ENCODE measurements at regions not wholly inside any gene's neighbourhood (a gene's known extent, or its start where the extent isn't known, plus 50 kb on each side); places are given as distances from the start of the nearest gene placed in this dataset.
"Not testable (repeated sequence)": the region's sequence is repeated elsewhere in the genome, so short reads cannot be mapped to it uniquely, and the experiment has no call there.

- CTCF ChIA-PET, result no interaction called here
- H3K27me3 Mint-ChIP-seq (ENCODE audit: low read depth), result no peaks in the 10 kb centered on the region
Observed at GRCh38 chr10:55551603-55552002, 750.6 kb upstream of the PCDH15 start.

DNA sequence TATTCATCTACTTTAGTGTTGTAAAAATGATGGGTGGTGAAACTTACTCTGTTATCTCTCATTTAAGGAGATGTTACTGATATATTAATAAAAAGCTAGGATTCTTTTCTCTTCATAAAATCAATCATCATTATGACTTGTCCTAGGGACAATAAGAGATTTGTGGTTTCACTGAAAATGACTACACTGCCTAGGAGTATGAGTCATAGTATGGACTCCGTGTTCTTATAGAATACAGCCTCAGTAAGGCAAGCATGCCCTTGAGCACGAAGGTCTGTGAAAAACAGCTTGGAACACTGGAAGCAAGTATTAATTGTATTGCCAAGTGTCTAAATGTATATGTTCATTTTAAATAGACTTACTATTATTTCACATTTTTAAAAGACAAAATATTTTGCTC is 749.2 kb upstream of the PCDH15 start:
- no peaks in the 10 kb centered on the region for H3K36me3 Mint-ChIP-seq
- ATAC-seq (no peak), DNase-seq (ENCODE audit: low spot score) (no peak)
- H3K9me3 Mint-ChIP-seq, result no peaks in the 10 kb centered on the region
- H3K27me3 Mint-ChIP-seq (ENCODE audit: low read depth), result no peaks in the 10 kb centered on the region
- H3K4me1 Mint-ChIP-seq, result no peaks in the 10 kb centered on the region
- no peak overlapping the region for H3K27ac Mint-ChIP-seq
- TF ChIP-seq ZNF416 (CRISPR knock-in tag; IDR thresholded peaks at IDR 0.05), result no peak
- no peak for TF ChIP-seq TCF7 (CRISPR knock-in tag; IDR thresholded peaks at IDR 0.05; ENCODE audit: low read depth)
- TF ChIP-seq, protein P1, sequence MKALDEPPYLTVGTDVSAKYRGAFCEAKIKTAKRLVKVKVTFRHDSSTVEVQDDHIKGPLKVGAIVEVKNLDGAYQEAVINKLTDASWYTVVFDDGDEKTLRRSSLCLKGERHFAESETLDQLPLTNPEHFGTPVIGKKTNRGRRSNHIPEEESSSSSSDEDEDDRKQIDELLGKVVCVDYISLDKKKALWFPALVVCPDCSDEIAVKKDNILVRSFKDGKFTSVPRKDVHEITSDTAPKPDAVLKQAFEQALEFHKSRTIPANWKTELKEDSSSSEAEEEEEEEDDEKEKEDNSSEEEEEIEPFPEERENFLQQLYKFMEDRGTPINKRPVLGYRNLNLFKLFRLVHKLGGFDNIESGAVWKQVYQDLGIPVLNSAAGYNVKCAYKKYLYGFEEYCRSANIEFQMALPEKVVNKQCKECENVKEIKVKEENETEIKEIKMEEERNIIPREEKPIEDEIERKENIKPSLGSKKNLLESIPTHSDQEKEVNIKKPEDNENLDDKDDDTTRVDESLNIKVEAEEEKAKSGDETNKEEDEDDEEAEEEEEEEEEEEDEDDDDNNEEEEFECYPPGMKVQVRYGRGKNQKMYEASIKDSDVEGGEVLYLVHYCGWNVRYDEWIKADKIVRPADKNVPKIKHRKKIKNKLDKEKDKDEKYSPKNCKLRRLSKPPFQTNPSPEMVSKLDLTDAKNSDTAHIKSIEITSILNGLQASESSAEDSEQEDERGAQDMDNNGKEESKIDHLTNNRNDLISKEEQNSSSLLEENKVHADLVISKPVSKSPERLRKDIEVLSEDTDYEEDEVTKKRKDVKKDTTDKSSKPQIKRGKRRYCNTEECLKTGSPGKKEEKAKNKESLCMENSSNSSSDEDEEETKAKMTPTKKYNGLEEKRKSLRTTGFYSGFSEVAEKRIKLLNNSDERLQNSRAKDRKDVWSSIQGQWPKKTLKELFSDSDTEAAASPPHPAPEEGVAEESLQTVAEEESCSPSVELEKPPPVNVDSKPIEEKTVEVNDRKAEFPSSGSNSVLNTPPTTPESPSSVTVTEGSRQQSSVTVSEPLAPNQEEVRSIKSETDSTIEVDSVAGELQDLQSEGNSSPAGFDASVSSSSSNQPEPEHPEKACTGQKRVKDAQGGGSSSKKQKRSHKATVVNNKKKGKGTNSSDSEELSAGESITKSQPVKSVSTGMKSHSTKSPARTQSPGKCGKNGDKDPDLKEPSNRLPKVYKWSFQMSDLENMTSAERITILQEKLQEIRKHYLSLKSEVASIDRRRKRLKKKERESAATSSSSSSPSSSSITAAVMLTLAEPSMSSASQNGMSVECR (CRISPR knock-in tag; IDR thresholded peaks at IDR 0.05; ENCODE audit: borderline replicate concordance), result no peak
- TF ChIP-seq EMX1 (CRISPR knock-in tag; IDR thresholded peaks at IDR 0.05), result no peak
- no peak for TF ChIP-seq CDX4 (CRISPR knock-in tag; IDR thresholded peaks at IDR 0.05; ENCODE audit: borderline replicate concordance)
- TF ChIP-seq, protein P2, sequence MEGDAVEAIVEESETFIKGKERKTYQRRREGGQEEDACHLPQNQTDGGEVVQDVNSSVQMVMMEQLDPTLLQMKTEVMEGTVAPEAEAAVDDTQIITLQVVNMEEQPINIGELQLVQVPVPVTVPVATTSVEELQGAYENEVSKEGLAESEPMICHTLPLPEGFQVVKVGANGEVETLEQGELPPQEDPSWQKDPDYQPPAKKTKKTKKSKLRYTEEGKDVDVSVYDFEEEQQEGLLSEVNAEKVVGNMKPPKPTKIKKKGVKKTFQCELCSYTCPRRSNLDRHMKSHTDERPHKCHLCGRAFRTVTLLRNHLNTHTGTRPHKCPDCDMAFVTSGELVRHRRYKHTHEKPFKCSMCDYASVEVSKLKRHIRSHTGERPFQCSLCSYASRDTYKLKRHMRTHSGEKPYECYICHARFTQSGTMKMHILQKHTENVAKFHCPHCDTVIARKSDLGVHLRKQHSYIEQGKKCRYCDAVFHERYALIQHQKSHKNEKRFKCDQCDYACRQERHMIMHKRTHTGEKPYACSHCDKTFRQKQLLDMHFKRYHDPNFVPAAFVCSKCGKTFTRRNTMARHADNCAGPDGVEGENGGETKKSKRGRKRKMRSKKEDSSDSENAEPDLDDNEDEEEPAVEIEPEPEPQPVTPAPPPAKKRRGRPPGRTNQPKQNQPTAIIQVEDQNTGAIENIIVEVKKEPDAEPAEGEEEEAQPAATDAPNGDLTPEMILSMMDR (IDR thresholded peaks at IDR 0.05), result no peak
- no peak for TF ChIP-seq ETV6 (CRISPR knock-in tag; IDR thresholded peaks at IDR 0.05)
- TF ChIP-seq CREB1 (CRISPR knock-in tag; IDR thresholded peaks at IDR 0.05), result no peak
- ChIA-PET POLR2A (no interaction called here), CTCF (no interaction called here)
- H3K4me3 Mint-ChIP-seq, result no peak overlapping the region

More at GRCh38 chr10:55551603-55552002, 750.6 kb upstream of the PCDH15 start:
- POLR2A ChIA-PET, result no interaction called here
- Mint-ChIP-seq H3K9me3 (no peaks in the 10 kb centered on the region), H3K4me1 (no peaks in the 10 kb centered on the region), H3K4me3 (no peak overlapping the region), H3K27ac (no peak overlapping the region), H3K36me3 (no peaks in the 10 kb centered on the region)
- ATAC-seq (no peak), DNase-seq (ENCODE audit: low spot score) (no peak)
- TF ChIP-seq ZNF263 (CRISPR knock-in tag; IDR thresholded peaks at IDR 0.05; ENCODE audit: low read depth) (no peak), ZBTB21 (CRISPR knock-in tag; IDR thresholded peaks at IDR 0.05; ENCODE audit: borderline replicate concordance) (no peak), IRF2 (CRISPR knock-in tag; IDR thresholded peaks at IDR 0.05; ENCODE audit: borderline replicate concordance, low read depth) (no peak)
- TF ChIP-seq, protein P3, sequence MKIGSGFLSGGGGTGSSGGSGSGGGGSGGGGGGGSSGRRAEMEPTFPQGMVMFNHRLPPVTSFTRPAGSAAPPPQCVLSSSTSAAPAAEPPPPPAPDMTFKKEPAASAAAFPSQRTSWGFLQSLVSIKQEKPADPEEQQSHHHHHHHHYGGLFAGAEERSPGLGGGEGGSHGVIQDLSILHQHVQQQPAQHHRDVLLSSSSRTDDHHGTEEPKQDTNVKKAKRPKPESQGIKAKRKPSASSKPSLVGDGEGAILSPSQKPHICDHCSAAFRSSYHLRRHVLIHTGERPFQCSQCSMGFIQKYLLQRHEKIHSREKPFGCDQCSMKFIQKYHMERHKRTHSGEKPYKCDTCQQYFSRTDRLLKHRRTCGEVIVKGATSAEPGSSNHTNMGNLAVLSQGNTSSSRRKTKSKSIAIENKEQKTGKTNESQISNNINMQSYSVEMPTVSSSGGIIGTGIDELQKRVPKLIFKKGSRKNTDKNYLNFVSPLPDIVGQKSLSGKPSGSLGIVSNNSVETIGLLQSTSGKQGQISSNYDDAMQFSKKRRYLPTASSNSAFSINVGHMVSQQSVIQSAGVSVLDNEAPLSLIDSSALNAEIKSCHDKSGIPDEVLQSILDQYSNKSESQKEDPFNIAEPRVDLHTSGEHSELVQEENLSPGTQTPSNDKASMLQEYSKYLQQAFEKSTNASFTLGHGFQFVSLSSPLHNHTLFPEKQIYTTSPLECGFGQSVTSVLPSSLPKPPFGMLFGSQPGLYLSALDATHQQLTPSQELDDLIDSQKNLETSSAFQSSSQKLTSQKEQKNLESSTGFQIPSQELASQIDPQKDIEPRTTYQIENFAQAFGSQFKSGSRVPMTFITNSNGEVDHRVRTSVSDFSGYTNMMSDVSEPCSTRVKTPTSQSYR (CRISPR knock-in tag; IDR thresholded peaks at IDR 0.05), result no peak

DNA sequence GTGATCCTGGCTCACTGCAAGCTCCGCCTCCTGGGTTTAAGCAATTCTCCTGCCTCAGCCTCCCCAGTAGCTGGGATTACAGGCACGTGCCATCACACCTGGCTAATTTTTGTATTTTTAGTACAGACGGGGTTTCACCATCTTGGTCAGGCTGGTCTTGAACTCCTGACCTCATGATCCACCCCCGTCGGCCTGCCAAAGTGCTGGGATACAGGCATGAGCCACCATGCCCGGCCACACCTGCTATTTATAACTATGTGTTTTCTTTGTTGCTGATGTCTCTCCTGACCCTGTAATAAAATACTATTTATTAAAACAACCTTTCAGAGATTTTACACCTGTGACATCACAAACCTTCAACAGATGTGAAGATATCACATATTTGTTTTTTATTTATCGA is 736.5 kb upstream of the PCDH15 start:
- H3K4me1 Mint-ChIP-seq; POLR2A ChIA-PET; DNase-seq (ENCODE audit: low spot score); H3K27ac Mint-ChIP-seq; H3K4me3 Mint-ChIP-seq; H3K9me3 Mint-ChIP-seq; ATAC-seq; H3K27me3 Mint-ChIP-seq (ENCODE audit: low read depth); CTCF ChIA-PET; H3K36me3 Mint-ChIP-seq: not testable (repeated sequence)

Measured in WTC11 (cell line).